PC-9 (cell line): ENCODE measurements at regions not wholly inside any gene's neighbourhood (a gene's known extent, or its start where the extent isn't known, plus 50 kb on each side); places are given as distances from the start of the nearest gene placed in this dataset.

ENCODE experiments used
- BruUV-seq: library from RNA; stranded (reverse); fragments of 400-500 nt; replicated peaks from 2 replicates; lab custom pipeline; 2021; lab: Mats Ljungman, UMichigan
- CTCF ChIA-PET: fragments of 300-600 bp; sonication (Branson Sonifier 250); formaldehyde crosslinking; loops from one replicate; lab custom pipeline; 2022; ENCODE audit warnings: antibody characterized with exemption; lab: Charles Lee
- POLR2A ChIA-PET: fragments of 300-600 bp; sonication (Branson Sonifier 250); formaldehyde crosslinking; loops from one replicate; lab custom pipeline; 2022; ENCODE audit warnings: antibody characterized with exemption; ENCODE audit not compliant: unreplicated experiment; lab: Charles Lee
- DNase-seq, 2 experiments: peaks; one replicate each; pipeline versions ENCODE4 v3.0.0 to v3.0.0-alpha.2; 2015 to 2022; ENCODE audit warnings: mixed read lengths in 1 of 2
- H2AFZ ChIP-seq: fragments of 200-600 bp; sonication (generic); 2 replicates; pipeline ENCODE4 v1.8.1; 2017; ENCODE audit warnings: antibody characterized with exemption
- H3F3A ChIP-seq: fragments of 200-600 bp; sonication (generic); 2 replicates; pipeline ENCODE4 v1.8.1; 2017; ENCODE audit warnings: antibody characterized with exemption, mild to moderate bottlenecking, low read depth; ENCODE audit not compliant: insufficient read depth
- H3K27ac ChIP-seq: fragments of 200-600 bp; sonication (generic); 2 replicates; pipeline ENCODE4 v1.6.1; 2016; ENCODE audit warnings: mixed run types
- H3K27me3 ChIP-seq: fragments of 200-600 bp; sonication (generic); 2 replicates; pipeline ENCODE4 v1.6.1; 2016; ENCODE audit warnings: low read depth, mixed run types; ENCODE audit not compliant: insufficient read depth
- H3K36me3 ChIP-seq: fragments of 200-600 bp; sonication (generic); 2 replicates; pipeline ENCODE4 v1.6.1; 2016; ENCODE audit warnings: low read depth, mixed run types
- H3K4me1 ChIP-seq: fragments of 200-600 bp; sonication (generic); replicated peaks from 2 replicates; pipeline ENCODE4 v1.6.1; 2016; ENCODE audit warnings: mixed run types; ENCODE audit not compliant: insufficient read depth
- H3K4me2 ChIP-seq: fragments of 200-600 bp; sonication (generic); 2 replicates; pipeline ENCODE4 v1.6.1; 2017; ENCODE audit warnings: mixed run types
- H3K4me3 ChIP-seq: fragments of 200-600 bp; sonication (generic); 2 replicates; pipeline ENCODE4 v1.6.1; 2016; ENCODE audit warnings: mixed run types
- H3K79me2 ChIP-seq: fragments of 200-600 bp; sonication (generic); 2 replicates; pipeline ENCODE4 v1.6.1; 2017; ENCODE audit warnings: low read depth, mixed run types
- H3K9me2 ChIP-seq: fragments of 200-600 bp; sonication (generic); 2 replicates; pipeline ENCODE4 v1.8.1; 2017; ENCODE audit warnings: mild to moderate bottlenecking; ENCODE audit not compliant: insufficient read depth
- H3K9me3 ChIP-seq: fragments of 200-600 bp; sonication (generic); 2 replicates; pipeline ENCODE4 v1.8.1; 2016; ENCODE audit warnings: low read depth; ENCODE audit not compliant: insufficient read depth
- H4K20me1 ChIP-seq: fragments of 200-600 bp; sonication (generic); 2 replicates; pipeline ENCODE4 v1.8.1; 2017; ENCODE audit not compliant: insufficient read depth
- EZH2 ChIP-seq: fragments of 200-600 bp; sonication (generic); IDR thresholded peaks from 2 replicates; pipeline ENCODE4 v1.8.0; 2017; ENCODE audit warnings: antibody characterized with exemption, low read depth
- intact Hi-C: fragments of 100-400 bp; cut with micrococcal nuclease; formaldehyde crosslinking; loops from one replicate; pipeline ENCODE4 v1.10.0; 2022; ENCODE audit not compliant: unreplicated experiment
- TF ChIP-seq, protein P1 (sequence below): fragments of 200-600 bp; sonication (generic); conservative IDR thresholded peaks from 2 replicates; pipeline ENCODE4 v1.6.1; 2017; ENCODE audit warnings: mixed run types, antibody characterized with exemption, mild to moderate bottlenecking, moderate library complexity

DNA sequence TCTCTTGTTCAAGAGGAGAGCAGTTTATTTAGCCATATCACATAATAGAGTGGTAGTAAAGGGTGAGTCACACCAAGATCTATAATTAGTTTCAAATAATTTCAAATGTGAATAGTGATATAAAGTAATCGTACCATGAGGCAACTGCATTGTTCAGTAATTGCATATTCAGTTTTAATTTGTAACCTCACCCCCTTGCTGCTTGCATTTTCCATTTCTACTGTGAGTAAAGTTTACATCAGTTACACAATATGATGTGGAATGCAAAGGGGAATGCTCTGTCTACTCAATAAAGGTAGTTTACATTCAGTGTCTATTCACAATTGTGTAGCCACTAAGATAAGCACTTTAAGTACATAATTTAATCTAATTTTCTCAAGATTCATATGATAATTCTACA lies 1695.7 kb upstream of the SPRY2 start:
- H4K20me1 ChIP-seq: no peaks in the 10 kb centered on the region
- H3K79me2 ChIP-seq: no peaks in the 10 kb centered on the region
- TF ChIP-seq, protein P1, sequence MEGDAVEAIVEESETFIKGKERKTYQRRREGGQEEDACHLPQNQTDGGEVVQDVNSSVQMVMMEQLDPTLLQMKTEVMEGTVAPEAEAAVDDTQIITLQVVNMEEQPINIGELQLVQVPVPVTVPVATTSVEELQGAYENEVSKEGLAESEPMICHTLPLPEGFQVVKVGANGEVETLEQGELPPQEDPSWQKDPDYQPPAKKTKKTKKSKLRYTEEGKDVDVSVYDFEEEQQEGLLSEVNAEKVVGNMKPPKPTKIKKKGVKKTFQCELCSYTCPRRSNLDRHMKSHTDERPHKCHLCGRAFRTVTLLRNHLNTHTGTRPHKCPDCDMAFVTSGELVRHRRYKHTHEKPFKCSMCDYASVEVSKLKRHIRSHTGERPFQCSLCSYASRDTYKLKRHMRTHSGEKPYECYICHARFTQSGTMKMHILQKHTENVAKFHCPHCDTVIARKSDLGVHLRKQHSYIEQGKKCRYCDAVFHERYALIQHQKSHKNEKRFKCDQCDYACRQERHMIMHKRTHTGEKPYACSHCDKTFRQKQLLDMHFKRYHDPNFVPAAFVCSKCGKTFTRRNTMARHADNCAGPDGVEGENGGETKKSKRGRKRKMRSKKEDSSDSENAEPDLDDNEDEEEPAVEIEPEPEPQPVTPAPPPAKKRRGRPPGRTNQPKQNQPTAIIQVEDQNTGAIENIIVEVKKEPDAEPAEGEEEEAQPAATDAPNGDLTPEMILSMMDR: no peak
- TF ChIP-seq EZH2: no peak
- no peak overlapping the region for H3K4me3 ChIP-seq
- H3K27me3 ChIP-seq: no peaks in the 10 kb centered on the region
- H3K9me2 ChIP-seq: no peaks in the 10 kb centered on the region
- no peaks in the 10 kb centered on the region for H3K9me3 ChIP-seq
- no peaks in the 10 kb centered on the region for H3F3A ChIP-seq
- no peak overlapping the region for H2AFZ ChIP-seq
- ChIA-PET CTCF (no interaction called here), POLR2A (no interaction called here)
- no peaks in the 10 kb centered on the region for H3K4me1 ChIP-seq
- no peak overlapping the region for H3K27ac ChIP-seq
- BruUV-seq: no TSS peak
- intact Hi-C loops: no loop called here
- no peaks in the 10 kb centered on the region for H3K36me3 ChIP-seq
- no peak for DNase-seq
- H3K4me2 ChIP-seq: no peak overlapping the region

DNA sequence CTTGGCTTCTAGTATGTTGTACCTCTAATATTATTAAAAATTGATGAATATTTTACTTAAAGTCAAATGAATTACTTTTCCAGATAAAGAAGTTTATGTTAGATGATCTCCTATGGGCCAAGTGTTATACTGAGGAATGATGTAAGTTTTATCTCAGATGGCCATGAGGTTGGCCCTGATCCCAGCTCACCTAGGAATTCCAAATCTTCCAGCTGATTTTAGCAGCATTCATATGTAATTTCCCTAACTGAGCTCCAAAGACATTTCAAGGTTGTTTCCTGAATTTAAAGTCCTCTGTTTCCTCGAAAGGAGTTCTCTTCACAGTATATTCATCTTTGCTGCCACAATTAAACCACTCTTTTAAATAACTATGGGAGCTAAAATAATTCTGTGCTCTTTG lies 1670.4 kb upstream of the SPRY2 start:
- Histone ChIP-seq H3K27me3 (no peaks in the 10 kb centered on the region), H3K4me1 (no peaks in the 10 kb centered on the region), H3K36me3 (no peaks in the 10 kb centered on the region), H3K27ac (no peak overlapping the region), H3K4me2 (no peak overlapping the region), H3F3A (no peaks in the 10 kb centered on the region), H4K20me1 (no peaks in the 10 kb centered on the region), H3K9me2 (no peaks in the 10 kb centered on the region), H3K9me3 (no peaks in the 10 kb centered on the region), H3K4me3 (no peak overlapping the region), H3K79me2 (no peaks in the 10 kb centered on the region), H2AFZ (no peak overlapping the region)
- TF ChIP-seq, protein P1: no peak
- TF ChIP-seq EZH2: no peak
- POLR2A ChIA-PET: no interaction called here
- no peak for DNase-seq
- CTCF ChIA-PET: no interaction called here
- BruUV-seq: no TSS peak
- intact Hi-C loops: no loop called here

DNA sequence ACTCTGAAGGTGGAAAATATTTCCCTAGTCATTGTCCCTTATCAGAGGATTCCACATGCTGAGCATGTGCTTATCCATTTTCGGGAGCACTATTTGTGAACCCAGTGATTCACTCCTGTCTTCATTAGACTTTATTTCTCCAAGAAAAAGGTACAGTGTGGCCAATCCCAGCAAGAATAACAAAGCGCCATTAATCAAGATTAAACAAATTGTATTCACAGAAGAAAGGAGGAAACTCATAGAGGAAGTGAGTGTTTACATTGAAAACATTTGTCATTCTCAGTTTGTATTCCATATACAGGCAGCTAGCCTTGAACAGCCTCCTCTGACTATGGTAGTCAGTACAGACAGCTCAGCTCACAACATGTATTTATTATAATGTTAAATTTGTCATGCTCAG lies 1669.9 kb upstream of the SPRY2 start:
- Histone ChIP-seq H3K27ac (no peak overlapping the region), H3K79me2 (no peaks in the 10 kb centered on the region), H3F3A (no peaks in the 10 kb centered on the region), H3K9me3 (no peaks in the 10 kb centered on the region), H3K27me3 (no peaks in the 10 kb centered on the region), H3K4me1 (no peaks in the 10 kb centered on the region), H4K20me1 (no peaks in the 10 kb centered on the region), H3K9me2 (no peaks in the 10 kb centered on the region), H3K4me2 (no peak overlapping the region), H3K4me3 (no peak overlapping the region), H3K36me3 (no peaks in the 10 kb centered on the region), H2AFZ (no peak overlapping the region)
- POLR2A ChIA-PET: no interaction called here
- no peak for DNase-seq
- intact Hi-C loops: no loop called here
- no peak for TF ChIP-seq EZH2
- TF ChIP-seq, protein P1: no peak
- BruUV-seq: no TSS peak
- CTCF ChIA-PET: no interaction called here
